ENCODE measurements at regions not wholly inside any gene's neighbourhood (a gene's known extent, or its start where the extent isn't known, plus 50 kb on each side); places are given as distances from the start of the nearest gene placed in this dataset.

GRCh38 chr22:36086170-36086490, 57.5 kb upstream of the RBFOX2 start (continued):
- no peak for TF ChIP-seq IRF1 (CRISPR knock-in tag; IDR thresholded peaks at IDR 0.05; ENCODE audit: borderline replicate concordance)
- no peak for TF ChIP-seq CREM (IDR thresholded peaks at IDR 0.05; ENCODE audit: low read depth)
- TF ChIP-seq TEAD2 (tag; IDR thresholded peaks at IDR 0.05): peak; percentile 60; the same call in 1 of the 2 replicates
- no peak for TF ChIP-seq ZKSCAN1 (IDR thresholded peaks at IDR 0.05; ENCODE audit: low read depth, low read length)
- TF ChIP-seq, protein P1, sequence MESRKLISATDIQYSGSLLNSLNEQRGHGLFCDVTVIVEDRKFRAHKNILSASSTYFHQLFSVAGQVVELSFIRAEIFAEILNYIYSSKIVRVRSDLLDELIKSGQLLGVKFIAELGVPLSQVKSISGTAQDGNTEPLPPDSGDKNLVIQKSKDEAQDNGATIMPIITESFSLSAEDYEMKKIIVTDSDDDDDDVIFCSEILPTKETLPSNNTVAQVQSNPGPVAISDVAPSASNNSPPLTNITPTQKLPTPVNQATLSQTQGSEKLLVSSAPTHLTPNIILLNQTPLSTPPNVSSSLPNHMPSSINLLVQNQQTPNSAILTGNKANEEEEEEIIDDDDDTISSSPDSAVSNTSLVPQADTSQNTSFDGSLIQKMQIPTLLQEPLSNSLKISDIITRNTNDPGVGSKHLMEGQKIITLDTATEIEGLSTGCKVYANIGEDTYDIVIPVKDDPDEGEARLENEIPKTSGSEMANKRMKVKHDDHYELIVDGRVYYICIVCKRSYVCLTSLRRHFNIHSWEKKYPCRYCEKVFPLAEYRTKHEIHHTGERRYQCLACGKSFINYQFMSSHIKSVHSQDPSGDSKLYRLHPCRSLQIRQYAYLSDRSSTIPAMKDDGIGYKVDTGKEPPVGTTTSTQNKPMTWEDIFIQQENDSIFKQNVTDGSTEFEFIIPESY (CRISPR knock-in tag; IDR thresholded peaks at IDR 0.05): no peak
- TF ChIP-seq ESRRA (IDR thresholded peaks at IDR 0.05; ENCODE audit: borderline replicate concordance, low read depth): no peak
- TF ChIP-seq, protein P2, sequence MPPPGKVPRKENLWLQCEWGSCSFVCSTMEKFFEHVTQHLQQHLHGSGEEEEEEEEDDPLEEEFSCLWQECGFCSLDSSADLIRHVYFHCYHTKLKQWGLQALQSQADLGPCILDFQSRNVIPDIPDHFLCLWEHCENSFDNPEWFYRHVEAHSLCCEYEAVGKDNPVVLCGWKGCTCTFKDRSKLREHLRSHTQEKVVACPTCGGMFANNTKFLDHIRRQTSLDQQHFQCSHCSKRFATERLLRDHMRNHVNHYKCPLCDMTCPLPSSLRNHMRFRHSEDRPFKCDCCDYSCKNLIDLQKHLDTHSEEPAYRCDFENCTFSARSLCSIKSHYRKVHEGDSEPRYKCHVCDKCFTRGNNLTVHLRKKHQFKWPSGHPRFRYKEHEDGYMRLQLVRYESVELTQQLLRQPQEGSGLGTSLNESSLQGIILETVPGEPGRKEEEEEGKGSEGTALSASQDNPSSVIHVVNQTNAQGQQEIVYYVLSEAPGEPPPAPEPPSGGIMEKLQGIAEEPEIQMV (tag; conservative IDR thresholded peaks at IDR 0.05; ENCODE audit: low read depth): no peak
- TF ChIP-seq USF1 (CRISPR knock-in tag; IDR thresholded peaks at IDR 0.05): no peak
- TF ChIP-seq ZNF324 (CRISPR knock-in tag; IDR thresholded peaks at IDR 0.05): no peak
- 0 out of 2 replicates have a peak, but pooled peaks have one; percentile 31 for TF ChIP-seq KLF1 (tag; IDR thresholded peaks at IDR 0.05)
- TF ChIP-seq JUND (IDR thresholded peaks at IDR 0.05; ENCODE audit: borderline replicate concordance, low read depth, low read length): no peak
- TF ChIP-seq JUND (tag; IDR thresholded peaks at IDR 0.05; ENCODE audit: borderline replicate concordance, low read depth, low read length): no peak
- no peak for TF ChIP-seq ZKSCAN3 (CRISPR knock-in tag; IDR thresholded peaks at IDR 0.05)
- TF ChIP-seq NFXL1 (CRISPR knock-in tag; IDR thresholded peaks at IDR 0.05): no peak
- no peak for TF ChIP-seq MECOM (CRISPR knock-in tag; IDR thresholded peaks at IDR 0.05)
- TF ChIP-seq TEAD1 (CRISPR knock-in tag; IDR thresholded peaks at IDR 0.05): peak in 1 of 2 experiments; percentile 73; a peak in 1 of 4 replicates
- TF ChIP-seq ILF3 (IDR thresholded peaks at IDR 0.05; ENCODE audit: borderline replicate concordance): no peak

Data from K562 (cell line).